ENCODE measurements at regions not wholly inside any gene's neighbourhood (a gene's known extent, or its start where the extent isn't known, plus 50 kb on each side); places are given as distances from the start of the nearest gene placed in this dataset.

- Histone ChIP-seq H3K79me1 (replicated peaks; ENCODE audit: low read length, poor library complexity, severe bottlenecking) (no peaks in the 10 kb centered on the region), H3K4me2 (ENCODE audit: low read length, poor library complexity, severe bottlenecking) (no peak overlapping the region)
These were observed 492.9 kb downstream of the KLF5 start for GRCh38 chr13:73551736-73552135.

GRCh38 chr13:73549717-73550116, 490.9 kb downstream of the KLF5 start:
- Histone ChIP-seq H3K9me3 (ENCODE audit: control insufficient read depth, low read length) (no peaks in the 10 kb centered on the region), H3K14ac (ENCODE audit: low read length in 2 of 2) (no peak overlapping the region), H3K4me1 (ENCODE audit: control insufficient read depth, insufficient read depth, low read depth, low read length) (no peaks in the 10 kb centered on the region), H3K9ac (ENCODE audit: low read length) (no peak overlapping the region), H2BK15ac (ENCODE audit: low read depth, poor library complexity, severe bottlenecking) (no peak overlapping the region), H3K4ac (ENCODE audit: low read depth in 1 of 2, low read length in 2 of 2) (no peak overlapping the region), H3K4me2 (ENCODE audit: low read length, poor library complexity, severe bottlenecking) (no peak overlapping the region), H4K91ac (ENCODE audit: low read length) (no peak overlapping the region), H2AK5ac (ENCODE audit: low read length, severe bottlenecking) (no peak overlapping the region), H2AFZ (ENCODE audit: low read depth, low read length) (no peak overlapping the region), H3K4me3 (ENCODE audit: insufficient read depth in 1 of 2, low read depth in 1 of 2, low read length in 2 of 2) (no peak overlapping the region), H3K79me1 (replicated peaks; ENCODE audit: low read length, poor library complexity, severe bottlenecking) (no peaks in the 10 kb centered on the region), H2BK5ac (ENCODE audit: low read depth, low read length, poor library complexity, severe bottlenecking) (no peak overlapping the region), H2BK120ac (ENCODE audit: low read depth, low read length) (no peak overlapping the region), H3K18ac (ENCODE audit: low read depth in 1 of 2, low read length in 2 of 2) (no peak overlapping the region), H2BK12ac (ENCODE audit: low read length in 2 of 2) (no peak overlapping the region), H4K8ac (ENCODE audit: low read length) (no peak overlapping the region), H3K36me3 (ENCODE audit: control insufficient read depth in 1 of 2, insufficient read depth in 2 of 2, low read depth in 1 of 2, low read length in 2 of 2) (no peaks in the 10 kb centered on the region), H3K27ac (ENCODE audit: low read length, poor library complexity, severe bottlenecking) (no peak overlapping the region), H3K27me3 (ENCODE audit: control insufficient read depth in 1 of 2, insufficient read depth in 1 of 2, low read length in 2 of 2) (no peaks in the 10 kb centered on the region), H3K23ac (ENCODE audit: low read length in 2 of 2) (no peak overlapping the region)
- 90% methylated on average over 2 of the region's 3 CpGs for WGBS
- DNase-seq = no peak

More at GRCh38 chr13:73551736-73552135, 492.9 kb downstream of the KLF5 start:
- Histone ChIP-seq H2AFZ (ENCODE audit: low read depth, low read length) (no peak overlapping the region), H3K36me3 (ENCODE audit: control insufficient read depth in 1 of 2, insufficient read depth in 2 of 2, low read depth in 1 of 2, low read length in 2 of 2) (no peaks in the 10 kb centered on the region), H3K4me1 (ENCODE audit: control insufficient read depth, insufficient read depth, low read depth, low read length) (no peaks in the 10 kb centered on the region), H3K4me3 (ENCODE audit: insufficient read depth in 1 of 2, low read depth in 1 of 2, low read length in 2 of 2) (no peak overlapping the region), H4K8ac (ENCODE audit: low read length) (no peak overlapping the region), H3K27ac (ENCODE audit: low read length, poor library complexity, severe bottlenecking) (no peak overlapping the region), H3K4ac (ENCODE audit: low read depth in 1 of 2, low read length in 2 of 2) (no peak overlapping the region), H2AK5ac (ENCODE audit: low read length, severe bottlenecking) (no peak overlapping the region), H4K91ac (ENCODE audit: low read length) (no peak overlapping the region), H3K14ac (ENCODE audit: low read length in 2 of 2) (no peak overlapping the region), H2BK120ac (ENCODE audit: low read depth, low read length) (no peak overlapping the region), H3K9me3 (ENCODE audit: control insufficient read depth, low read length) (no peaks in the 10 kb centered on the region), H3K27me3 (ENCODE audit: control insufficient read depth in 1 of 2, insufficient read depth in 1 of 2, low read length in 2 of 2) (no peaks in the 10 kb centered on the region), H2BK12ac (ENCODE audit: low read length in 2 of 2) (no peak overlapping the region), H3K23ac (ENCODE audit: low read length in 2 of 2) (no peak overlapping the region), H3K9ac (ENCODE audit: low read length) (no peak overlapping the region), H3K18ac (ENCODE audit: low read depth in 1 of 2, low read length in 2 of 2) (no peak overlapping the region), H2BK15ac (ENCODE audit: low read depth, poor library complexity, severe bottlenecking) (no peak overlapping the region), H2BK5ac (ENCODE audit: low read depth, low read length, poor library complexity, severe bottlenecking) (no peak overlapping the region)
- no peak for DNase-seq
- 89% methylated on average over 2 of the region's 2 CpGs for WGBS

- no CpG with 5 or more reads among the region's 2 CpGs for WGBS
- Histone ChIP-seq H2AK5ac (ENCODE audit: low read length, severe bottlenecking) (no peak overlapping the region), H3K23ac (ENCODE audit: low read length in 2 of 2) (no peak overlapping the region), H2BK15ac (ENCODE audit: low read depth, poor library complexity, severe bottlenecking) (no peak overlapping the region), H3K9me3 (ENCODE audit: control insufficient read depth, low read length) (no peaks in the 10 kb centered on the region), H3K4me1 (ENCODE audit: control insufficient read depth, insufficient read depth, low read depth, low read length) (no peaks in the 10 kb centered on the region), H3K9ac (ENCODE audit: low read length) (no peak overlapping the region), H3K27me3 (ENCODE audit: control insufficient read depth in 1 of 2, insufficient read depth in 1 of 2, low read length in 2 of 2) (no peaks in the 10 kb centered on the region), H2BK120ac (ENCODE audit: low read depth, low read length) (no peak overlapping the region), H2BK12ac (ENCODE audit: low read length in 2 of 2) (no peak overlapping the region), H3K14ac (ENCODE audit: low read length in 2 of 2) (no peak overlapping the region), H3K36me3 (ENCODE audit: control insufficient read depth in 1 of 2, insufficient read depth in 2 of 2, low read depth in 1 of 2, low read length in 2 of 2) (no peaks in the 10 kb centered on the region), H2AFZ (ENCODE audit: low read depth, low read length) (no peak overlapping the region), H3K4me2 (ENCODE audit: low read length, poor library complexity, severe bottlenecking) (no peak overlapping the region), H3K79me1 (replicated peaks; ENCODE audit: low read length, poor library complexity, severe bottlenecking) (no peaks in the 10 kb centered on the region), H4K91ac (ENCODE audit: low read length) (no peak overlapping the region), H2BK5ac (ENCODE audit: low read depth, low read length, poor library complexity, severe bottlenecking) (no peak overlapping the region), H4K8ac (ENCODE audit: low read length) (no peak overlapping the region), H3K4me3 (ENCODE audit: insufficient read depth in 1 of 2, low read depth in 1 of 2, low read length in 2 of 2) (no peak overlapping the region), H3K27ac (ENCODE audit: low read length, poor library complexity, severe bottlenecking) (no peak overlapping the region), H3K4ac (ENCODE audit: low read depth in 1 of 2, low read length in 2 of 2) (no peak overlapping the region), H3K18ac (ENCODE audit: low read depth in 1 of 2, low read length in 2 of 2) (no peak overlapping the region)
- no peak for DNase-seq
These were observed 489.6 kb downstream of the KLF5 start for GRCh38 chr13:73548449-73548848.

- no peak overlapping the region for H3K27ac ChIP-seq (ENCODE audit: low read length, poor library complexity, severe bottlenecking)
- H2AK5ac ChIP-seq (ENCODE audit: low read length, severe bottlenecking) = no peak overlapping the region
- no peak overlapping the region for H4K91ac ChIP-seq (ENCODE audit: low read length)
- H3K4me1 ChIP-seq (ENCODE audit: control insufficient read depth, insufficient read depth, low read depth, low read length) = no peaks in the 10 kb centered on the region
- no peak overlapping the region for H3K23ac ChIP-seq (ENCODE audit: low read length in 2 of 2)
- no peaks in the 10 kb centered on the region for H3K36me3 ChIP-seq (ENCODE audit: control insufficient read depth in 1 of 2, insufficient read depth in 2 of 2, low read depth in 1 of 2, low read length in 2 of 2)
- no CpG with 5 or more reads among the region's 1 CpG for WGBS
- no peak overlapping the region for H3K14ac ChIP-seq (ENCODE audit: low read length in 2 of 2)
- no peak overlapping the region for H3K4me2 ChIP-seq (ENCODE audit: low read length, poor library complexity, severe bottlenecking)
- H2BK12ac ChIP-seq (ENCODE audit: low read length in 2 of 2) = no peak overlapping the region
- no peak overlapping the region for H2BK15ac ChIP-seq (ENCODE audit: low read depth, poor library complexity, severe bottlenecking)
- H2AFZ ChIP-seq (ENCODE audit: low read depth, low read length) = no peak overlapping the region
- no peak overlapping the region for H3K9ac ChIP-seq (ENCODE audit: low read length)
- H2BK120ac ChIP-seq (ENCODE audit: low read depth, low read length) = no peak overlapping the region
- no peak overlapping the region for H2BK5ac ChIP-seq (ENCODE audit: low read depth, low read length, poor library complexity, severe bottlenecking)
- no peak overlapping the region for H3K18ac ChIP-seq (ENCODE audit: low read depth in 1 of 2, low read length in 2 of 2)
- H3K27me3 ChIP-seq (ENCODE audit: control insufficient read depth in 1 of 2, insufficient read depth in 1 of 2, low read length in 2 of 2) = no peaks in the 10 kb centered on the region
- no peaks in the 10 kb centered on the region for H3K79me1 ChIP-seq (replicated peaks; ENCODE audit: low read length, poor library complexity, severe bottlenecking)
- DNase-seq = no peak
- no peak overlapping the region for H3K4ac ChIP-seq (ENCODE audit: low read depth in 1 of 2, low read length in 2 of 2)
- no peaks in the 10 kb centered on the region for H3K9me3 ChIP-seq (ENCODE audit: control insufficient read depth, low read length)
- H4K8ac ChIP-seq (ENCODE audit: low read length) = no peak overlapping the region
- no peak overlapping the region for H3K4me3 ChIP-seq (ENCODE audit: insufficient read depth in 1 of 2, low read depth in 1 of 2, low read length in 2 of 2)
These were observed 488.4 kb downstream of the KLF5 start for GRCh38 chr13:73547239-73547638.

Measured in mesenchymal stem cell (in vitro differentiated cells and primary cell).